Osteoblast (primary cell): ENCODE measurements at regions not wholly inside any gene's neighbourhood (a gene's known extent, or its start where the extent isn't known, plus 50 kb on each side); places are given as distances from the start of the nearest gene placed in this dataset.

Experiments
- DNase-seq: peaks from one replicate; pipeline ENCODE4 v3.0.0; 2011; ENCODE audit warnings: low spot score, mixed read lengths; ENCODE audit not compliant: insufficient read length; ENCODE audit errors: missing footprints
- H2AFZ ChIP-seq: 2 replicates; pipeline ENCODE4 v1.6.0; 2011; ENCODE audit warnings: mild to moderate bottlenecking, low read length
- H3K27ac ChIP-seq: 2 replicates; pipeline ENCODE4 v1.5.1; 2011; ENCODE audit warnings: mild to moderate bottlenecking, low read depth, low read length, moderate library complexity
- H3K27me3 ChIP-seq: 2 replicates; pipeline ENCODE4 v1.6.0; 2012; ENCODE audit warnings: mild to moderate bottlenecking, control low read depth, inconsistent platforms, low read length, moderate library complexity; ENCODE audit not compliant: insufficient read depth
- H3K36me3 ChIP-seq: 2 replicates; pipeline ENCODE4 v1.5.1; 2011; ENCODE audit warnings: mild to moderate bottlenecking, low read length, control low read depth, moderate library complexity; ENCODE audit not compliant: insufficient read depth
- H3K4me1 ChIP-seq: 2 replicates; pipeline ENCODE4 v1.5.1; 2011; ENCODE audit warnings: mild to moderate bottlenecking, low read length, control low read depth, moderate library complexity; ENCODE audit not compliant: insufficient read depth
- H3K4me2 ChIP-seq: 2 replicates; pipeline ENCODE4 v1.6.0; 2011; ENCODE audit warnings: mild to moderate bottlenecking, low read length; ENCODE audit not compliant: insufficient read depth
- H3K4me3 ChIP-seq: fragments of 200-600 bp; sonication (generic); 3 replicates; pipeline ENCODE4 v1.5.1; 2012; ENCODE audit warnings: mild to moderate bottlenecking, low read length, inconsistent platforms; ENCODE audit not compliant: insufficient read depth
- H3K79me2 ChIP-seq: 2 replicates; pipeline ENCODE4 v1.6.0; 2012; ENCODE audit warnings: mild to moderate bottlenecking, low read length, control low read depth, inconsistent platforms; ENCODE audit not compliant: insufficient read depth
- H3K9me3 ChIP-seq: 2 replicates; pipeline ENCODE4 v1.5.1; 2011; ENCODE audit warnings: low read depth, low read length, control low read depth
- H4K20me1 ChIP-seq: 2 replicates; pipeline ENCODE4 v1.6.0; 2012; ENCODE audit warnings: mild to moderate bottlenecking, low read length, control low read depth; ENCODE audit not compliant: insufficient read depth
- TF ChIP-seq, protein P1 (sequence below): IDR thresholded peaks from 2 replicates; pipeline ENCODE4 v1.5.1; 2011; ENCODE audit warnings: mild to moderate bottlenecking, low read depth, low read length, moderate library complexity; ENCODE audit errors: extremely low read depth

DNA sequence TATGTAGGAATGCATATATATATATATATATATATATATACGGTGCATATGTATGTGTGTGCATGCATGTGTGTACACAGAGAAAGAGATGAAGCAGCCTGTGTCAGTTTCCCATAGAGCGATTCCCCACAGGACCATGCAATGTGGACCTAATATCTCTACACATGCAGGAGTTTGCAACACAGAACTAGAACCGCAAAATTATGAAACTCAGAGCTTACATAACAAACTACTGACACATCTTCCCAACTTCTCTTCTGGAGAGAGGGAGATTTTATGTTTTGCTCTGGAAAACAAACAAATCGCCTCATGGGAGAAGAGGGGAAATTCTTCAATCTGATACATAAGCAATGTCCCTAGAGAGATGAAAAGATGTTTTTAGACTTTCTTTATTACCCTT is 377.2 kb downstream of the LRATD1 start:
- H2AFZ ChIP-seq, result no peak overlapping the region
- DNase-seq, result no peak
- H3K27me3 ChIP-seq, result no peaks in the 10 kb centered on the region
- no peaks in the 10 kb centered on the region for H4K20me1 ChIP-seq
- no peaks in the 10 kb centered on the region for H3K36me3 ChIP-seq
- H3K79me2 ChIP-seq, result no peaks in the 10 kb centered on the region
- H3K9me3 ChIP-seq, result peaks cover 4% of the 10 kb centered on the region
- no peak overlapping the region for H3K4me2 ChIP-seq
- no peak overlapping the region for H3K4me3 ChIP-seq
- TF ChIP-seq, protein P1, sequence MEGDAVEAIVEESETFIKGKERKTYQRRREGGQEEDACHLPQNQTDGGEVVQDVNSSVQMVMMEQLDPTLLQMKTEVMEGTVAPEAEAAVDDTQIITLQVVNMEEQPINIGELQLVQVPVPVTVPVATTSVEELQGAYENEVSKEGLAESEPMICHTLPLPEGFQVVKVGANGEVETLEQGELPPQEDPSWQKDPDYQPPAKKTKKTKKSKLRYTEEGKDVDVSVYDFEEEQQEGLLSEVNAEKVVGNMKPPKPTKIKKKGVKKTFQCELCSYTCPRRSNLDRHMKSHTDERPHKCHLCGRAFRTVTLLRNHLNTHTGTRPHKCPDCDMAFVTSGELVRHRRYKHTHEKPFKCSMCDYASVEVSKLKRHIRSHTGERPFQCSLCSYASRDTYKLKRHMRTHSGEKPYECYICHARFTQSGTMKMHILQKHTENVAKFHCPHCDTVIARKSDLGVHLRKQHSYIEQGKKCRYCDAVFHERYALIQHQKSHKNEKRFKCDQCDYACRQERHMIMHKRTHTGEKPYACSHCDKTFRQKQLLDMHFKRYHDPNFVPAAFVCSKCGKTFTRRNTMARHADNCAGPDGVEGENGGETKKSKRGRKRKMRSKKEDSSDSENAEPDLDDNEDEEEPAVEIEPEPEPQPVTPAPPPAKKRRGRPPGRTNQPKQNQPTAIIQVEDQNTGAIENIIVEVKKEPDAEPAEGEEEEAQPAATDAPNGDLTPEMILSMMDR, result no peak
- no peak overlapping the region for H3K27ac ChIP-seq
- no peaks in the 10 kb centered on the region for H3K4me1 ChIP-seq

DNA sequence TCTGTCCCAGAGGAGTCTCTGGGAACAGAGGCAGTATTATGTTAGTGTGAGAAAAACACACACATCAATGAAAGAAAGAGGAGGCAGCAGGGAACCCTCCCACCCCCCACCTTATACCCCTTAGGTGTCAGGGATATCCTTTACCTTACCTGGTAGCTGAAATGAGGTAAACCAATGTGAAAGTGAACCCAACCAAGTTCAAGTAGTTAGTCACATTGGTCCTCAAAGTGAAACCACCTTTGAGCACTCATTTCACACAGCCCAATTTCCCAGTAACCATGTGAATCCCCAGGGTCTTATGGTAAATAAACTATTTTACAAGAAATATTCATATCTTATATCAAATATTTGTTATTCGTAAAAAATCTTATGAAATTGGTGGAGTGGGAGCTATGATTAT is 377.8 kb downstream of the LRATD1 start:
- Histone ChIP-seq H2AFZ (no peak overlapping the region), H4K20me1 (no peaks in the 10 kb centered on the region), H3K4me3 (no peak overlapping the region), H3K27ac (no peak overlapping the region), H3K4me2 (no peak overlapping the region), H3K27me3 (no peaks in the 10 kb centered on the region), H3K4me1 (no peaks in the 10 kb centered on the region), H3K9me3 (peaks cover 4% of the 10 kb centered on the region), H3K36me3 (no peaks in the 10 kb centered on the region), H3K79me2 (no peaks in the 10 kb centered on the region)
- DNase-seq, result no peak
- TF ChIP-seq, protein P1, result no peak

DNA sequence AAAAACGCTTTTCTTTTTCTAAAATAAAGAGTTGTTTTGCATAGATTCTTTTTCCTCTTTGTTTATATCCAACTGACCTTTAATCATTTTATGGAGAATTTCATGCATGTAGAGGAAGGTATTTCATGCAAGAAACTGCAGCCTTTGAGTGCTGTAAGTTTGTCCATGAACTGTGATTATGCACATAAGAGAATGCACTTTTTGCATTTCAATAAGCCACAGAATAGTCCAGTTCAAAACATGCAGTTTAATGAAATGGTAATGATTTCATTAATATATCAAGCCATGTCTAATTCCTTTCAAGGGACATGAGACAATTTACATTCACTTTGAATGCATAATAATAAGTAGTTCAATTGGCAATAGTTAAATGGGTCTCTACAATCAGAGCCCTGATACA is 386.3 kb downstream of the LRATD1 start:
- DNase-seq, result no peak
- TF ChIP-seq, protein P1, result no peak
- H3K4me3 ChIP-seq, result no peak overlapping the region
- no peaks in the 10 kb centered on the region for H3K36me3 ChIP-seq
- no peaks in the 10 kb centered on the region for H3K79me2 ChIP-seq
- no peaks in the 10 kb centered on the region for H3K4me1 ChIP-seq
- no peak overlapping the region for H3K27ac ChIP-seq
- no peaks in the 10 kb centered on the region for H3K27me3 ChIP-seq
- H4K20me1 ChIP-seq, result no peaks in the 10 kb centered on the region
- H3K4me2 ChIP-seq, result no peak overlapping the region
- H2AFZ ChIP-seq, result no peak overlapping the region
- no peaks in the 10 kb centered on the region for H3K9me3 ChIP-seq

DNA sequence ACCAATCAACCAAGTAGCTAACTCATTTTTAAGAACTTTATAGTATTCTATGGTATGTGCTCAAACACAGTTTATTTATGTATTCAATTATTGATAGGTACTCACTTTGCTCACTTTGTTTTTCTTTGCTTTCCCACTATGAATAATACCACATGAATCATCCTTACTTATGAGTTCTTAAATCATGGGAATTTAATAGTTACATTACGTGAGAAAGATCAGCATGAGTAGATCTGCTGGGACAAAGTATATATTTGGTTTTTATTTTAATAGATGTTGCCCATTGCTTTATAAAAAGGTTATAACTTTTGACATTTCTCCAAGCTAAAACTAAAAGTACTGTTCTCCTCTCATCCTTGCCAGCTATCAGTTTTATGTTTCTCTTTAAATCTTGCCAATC is 390.7 kb downstream of the LRATD1 start:
- Histone ChIP-seq H3K27ac (no peak overlapping the region), H4K20me1 (no peaks in the 10 kb centered on the region), H3K4me1 (no peaks in the 10 kb centered on the region), H3K27me3 (no peaks in the 10 kb centered on the region), H3K79me2 (no peaks in the 10 kb centered on the region), H3K4me3 (no peak overlapping the region), H3K36me3 (no peaks in the 10 kb centered on the region), H3K9me3 (no peaks in the 10 kb centered on the region), H2AFZ (no peak overlapping the region), H3K4me2 (no peak overlapping the region)
- TF ChIP-seq, protein P1, result no peak
- DNase-seq, result no peak
